ENCODE measurements at regions not wholly inside any gene's neighbourhood (a gene's known extent, or its start where the extent isn't known, plus 50 kb on each side); places are given as distances from the start of the nearest gene placed in this dataset.

- Mint-ChIP-seq H3K36me3 (ENCODE audit: insufficient read depth, unreplicated experiment) (no peaks in the 10 kb centered on the region), H3K4me3 (ENCODE audit: unreplicated experiment) (no peak overlapping the region), H3K4me1 (ENCODE audit: low read depth, unreplicated experiment) (peaks cover 14% of the 10 kb centered on the region), H3K27me3 (ENCODE audit: insufficient read depth, unreplicated experiment) (no peaks in the 10 kb centered on the region), H3K9me3 (ENCODE audit: unreplicated experiment) (peaks cover 5% of the 10 kb centered on the region), H3K27ac (ENCODE audit: unreplicated experiment) (no peak overlapping the region)
- no peak for TF ChIP-seq CTCF (IDR thresholded peaks at IDR 0.05; ENCODE audit: insufficient read depth in 1 of 2, low read depth in 1 of 2, low read length in 1 of 2, severe bottlenecking in 1 of 2, unreplicated experiment in 1 of 2)
- Histone ChIP-seq H3K4me3 (ENCODE audit: low read depth, low read length) (no peak overlapping the region), H3K4me1 (peaks cover 26% of the 10 kb centered on the region), H3K36me3 (ENCODE audit: control insufficient read depth, insufficient read depth, low read length) (no peaks in the 10 kb centered on the region), H3K9me3 (peaks cover 12% of the 10 kb centered on the region), H3K27me3 (replicated peaks; ENCODE audit: control insufficient read depth, insufficient read depth, low read length) (no peaks in the 10 kb centered on the region)
- no TSS peak for BruUV-seq (replicated peaks)
- ChIA-PET POLR2A (no interaction called here), CTCF (no interaction called here)
- intact Hi-C loops (cut with micrococcal nuclease; ENCODE audit: unreplicated experiment) = no loop called here
- no peak for DNase-seq
Measured at GRCh38 chr11:69355959-69356702, 62.2 kb downstream of the MYEOV start.

GRCh38 chr11:69356703-69357457, 62.9 kb downstream of the MYEOV start:
- BruUV-seq (replicated peaks) = no TSS peak
- peaks cover 12% of the 10 kb centered on the region for H3K9me3 ChIP-seq
- no peak overlapping the region for H3K4me3 ChIP-seq (ENCODE audit: low read depth, low read length)
- no peak for TF ChIP-seq CTCF (IDR thresholded peaks at IDR 0.05; ENCODE audit: insufficient read depth in 1 of 2, low read depth in 1 of 2, low read length in 1 of 2, severe bottlenecking in 1 of 2, unreplicated experiment in 1 of 2)
- no peak for DNase-seq
- H3K36me3 ChIP-seq (ENCODE audit: control insufficient read depth, insufficient read depth, low read length) = no peaks in the 10 kb centered on the region
- H3K4me1 ChIP-seq = peaks cover 23% of the 10 kb centered on the region
- H3K27me3 ChIP-seq (replicated peaks; ENCODE audit: control insufficient read depth, insufficient read depth, low read length) = no peaks in the 10 kb centered on the region
- no peak overlapping the region for H3K4me3 Mint-ChIP-seq (ENCODE audit: unreplicated experiment)
- ChIA-PET CTCF (no interaction called here), POLR2A (no interaction called here)
- H3K36me3 Mint-ChIP-seq (ENCODE audit: insufficient read depth, unreplicated experiment) = no peaks in the 10 kb centered on the region
- H3K9me3 Mint-ChIP-seq (ENCODE audit: unreplicated experiment) = no peaks in the 10 kb centered on the region
- intact Hi-C loops (cut with micrococcal nuclease; ENCODE audit: unreplicated experiment) = no loop called here
- H3K27ac Mint-ChIP-seq (ENCODE audit: unreplicated experiment) = no peak overlapping the region
- peaks cover 12% of the 10 kb centered on the region for H3K4me1 Mint-ChIP-seq (ENCODE audit: low read depth, unreplicated experiment)
- no peaks in the 10 kb centered on the region for H3K27me3 Mint-ChIP-seq (ENCODE audit: insufficient read depth, unreplicated experiment)

- CTCF ChIA-PET = no interaction called here
Measured at GRCh38 chr11:69357458-69358397, 63.8 kb downstream of the MYEOV start.

More at GRCh38 chr11:69357458-69358397, 63.8 kb downstream of the MYEOV start:
- peaks cover 20% of the 10 kb centered on the region for H3K4me1 ChIP-seq
- no peak overlapping the region for H3K4me3 ChIP-seq (ENCODE audit: low read depth, low read length)
- Mint-ChIP-seq H3K4me1 (ENCODE audit: low read depth, unreplicated experiment) (peaks cover 7% of the 10 kb centered on the region), H3K27ac (ENCODE audit: unreplicated experiment) (no peak overlapping the region), H3K9me3 (ENCODE audit: unreplicated experiment) (no peaks in the 10 kb centered on the region), H3K36me3 (ENCODE audit: insufficient read depth, unreplicated experiment) (no peaks in the 10 kb centered on the region), H3K27me3 (ENCODE audit: insufficient read depth, unreplicated experiment) (no peaks in the 10 kb centered on the region), H3K4me3 (ENCODE audit: unreplicated experiment) (no peak overlapping the region)
- H3K36me3 ChIP-seq (ENCODE audit: control insufficient read depth, insufficient read depth, low read length) = no peaks in the 10 kb centered on the region
- no peak for TF ChIP-seq CTCF (IDR thresholded peaks at IDR 0.05; ENCODE audit: insufficient read depth in 1 of 2, low read depth in 1 of 2, low read length in 1 of 2, severe bottlenecking in 1 of 2, unreplicated experiment in 1 of 2)
- H3K27me3 ChIP-seq (replicated peaks; ENCODE audit: control insufficient read depth, insufficient read depth, low read length) = no peaks in the 10 kb centered on the region
- H3K9me3 ChIP-seq = peaks cover 12% of the 10 kb centered on the region
- DNase-seq = no peak
- BruUV-seq (replicated peaks) = no TSS peak
- POLR2A ChIA-PET = no interaction called here
- intact Hi-C loops (cut with micrococcal nuclease; ENCODE audit: unreplicated experiment) = no loop called here

All from Caco-2 (cell line).